ENCODE measurements at regions not wholly inside any gene's neighbourhood (a gene's known extent, or its start where the extent isn't known, plus 50 kb on each side); places are given as distances from the start of the nearest gene placed in this dataset.
"Not testable (repeated sequence)": the region's sequence is repeated elsewhere in the genome, so short reads cannot be mapped to it uniquely, and the experiment has no call there.

- H3K4me1 ChIP-seq (ENCODE audit: control insufficient read depth in 1 of 2, low read depth in 2 of 2), result peaks cover 0 to 13% of the 10 kb centered on the region in 2 donors
- no peaks in the 10 kb centered on the region for H3K9me3 ChIP-seq
- no peak overlapping the region for H3K27ac ChIP-seq
- TF ChIP-seq CTCF (IDR thresholded peaks at IDR 0.05), result peak; percentile 19
- ATAC-seq (ENCODE audit: insufficient number of reproducible peaks, low FRiP score, low read depth) (no peak), DNase-seq (ENCODE audit: low spot score) (no peak)
- H3K4me3 ChIP-seq, result no peak overlapping the region
- no peaks in the 10 kb centered on the region for H3K36me3 ChIP-seq
- H3K27me3 ChIP-seq (replicated peaks; ENCODE audit: insufficient read depth), result no peaks in the 10 kb centered on the region
Measured at GRCh38 chr15:53811530-53811929, 52.1 kb upstream of the WDR72 start.

- not testable (repeated sequence) for H3K4me3 ChIP-seq; H3K27ac ChIP-seq; ATAC-seq (ENCODE audit: insufficient number of reproducible peaks, low FRiP score, low read depth); DNase-seq (ENCODE audit: low spot score); H3K27me3 ChIP-seq (replicated peaks; ENCODE audit: insufficient read depth); H3K9me3 ChIP-seq; H3K36me3 ChIP-seq
- H3K4me1 ChIP-seq (ENCODE audit: control insufficient read depth in 1 of 2, low read depth in 2 of 2), result peaks cover 0 to 13% of the 10 kb centered on the region in 2 donors
Measured at GRCh38 chr15:53810306-53810705, 50.8 kb upstream of the WDR72 start.
